Fibroblast of villous mesenchyme (primary cell): ENCODE measurements at regions not wholly inside any gene's neighbourhood (a gene's known extent, or its start where the extent isn't known, plus 50 kb on each side); places are given as distances from the start of the nearest gene placed in this dataset.

Source experiments
- DNase-seq: peaks from one replicate; pipeline ENCODE4 v3.0.0-alpha.2; 2010; ENCODE audit warnings: low read depth
- H3K4me3 ChIP-seq: 2 replicates; pipeline ENCODE4 v1.5.1; 2011; ENCODE audit warnings: low read depth, mild to moderate bottlenecking, low read length
- TF ChIP-seq, protein P1 (sequence below): IDR thresholded peaks from 2 replicates; pipeline ENCODE4 v1.5.1; 2012; ENCODE audit warnings: low read depth, mild to moderate bottlenecking, low read length; ENCODE audit not compliant: insufficient read depth

DNA sequence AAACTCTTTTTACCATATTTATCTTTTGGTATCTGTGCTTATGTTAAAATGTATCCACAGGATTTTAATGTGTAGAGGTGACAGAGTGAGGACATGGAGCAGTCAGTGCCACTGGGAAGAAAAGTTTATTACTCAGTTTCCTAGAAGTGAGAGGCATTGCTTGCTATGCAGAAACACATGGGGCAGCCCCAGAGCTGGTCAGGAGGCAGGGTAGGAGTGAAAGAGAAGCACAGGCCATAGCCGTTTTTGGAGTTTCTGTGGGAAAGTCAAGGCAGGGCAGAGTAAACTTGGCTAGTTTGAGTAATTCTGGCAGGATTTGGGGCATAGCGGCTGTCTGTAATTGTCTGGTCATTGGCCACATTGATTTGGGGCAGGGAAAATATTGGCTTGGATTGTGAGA, 370.9 kb downstream of the FGF9 start:
- TF ChIP-seq, protein P1, sequence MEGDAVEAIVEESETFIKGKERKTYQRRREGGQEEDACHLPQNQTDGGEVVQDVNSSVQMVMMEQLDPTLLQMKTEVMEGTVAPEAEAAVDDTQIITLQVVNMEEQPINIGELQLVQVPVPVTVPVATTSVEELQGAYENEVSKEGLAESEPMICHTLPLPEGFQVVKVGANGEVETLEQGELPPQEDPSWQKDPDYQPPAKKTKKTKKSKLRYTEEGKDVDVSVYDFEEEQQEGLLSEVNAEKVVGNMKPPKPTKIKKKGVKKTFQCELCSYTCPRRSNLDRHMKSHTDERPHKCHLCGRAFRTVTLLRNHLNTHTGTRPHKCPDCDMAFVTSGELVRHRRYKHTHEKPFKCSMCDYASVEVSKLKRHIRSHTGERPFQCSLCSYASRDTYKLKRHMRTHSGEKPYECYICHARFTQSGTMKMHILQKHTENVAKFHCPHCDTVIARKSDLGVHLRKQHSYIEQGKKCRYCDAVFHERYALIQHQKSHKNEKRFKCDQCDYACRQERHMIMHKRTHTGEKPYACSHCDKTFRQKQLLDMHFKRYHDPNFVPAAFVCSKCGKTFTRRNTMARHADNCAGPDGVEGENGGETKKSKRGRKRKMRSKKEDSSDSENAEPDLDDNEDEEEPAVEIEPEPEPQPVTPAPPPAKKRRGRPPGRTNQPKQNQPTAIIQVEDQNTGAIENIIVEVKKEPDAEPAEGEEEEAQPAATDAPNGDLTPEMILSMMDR: no peak
- no peak for DNase-seq
- no peak overlapping the region for H3K4me3 ChIP-seq

DNA sequence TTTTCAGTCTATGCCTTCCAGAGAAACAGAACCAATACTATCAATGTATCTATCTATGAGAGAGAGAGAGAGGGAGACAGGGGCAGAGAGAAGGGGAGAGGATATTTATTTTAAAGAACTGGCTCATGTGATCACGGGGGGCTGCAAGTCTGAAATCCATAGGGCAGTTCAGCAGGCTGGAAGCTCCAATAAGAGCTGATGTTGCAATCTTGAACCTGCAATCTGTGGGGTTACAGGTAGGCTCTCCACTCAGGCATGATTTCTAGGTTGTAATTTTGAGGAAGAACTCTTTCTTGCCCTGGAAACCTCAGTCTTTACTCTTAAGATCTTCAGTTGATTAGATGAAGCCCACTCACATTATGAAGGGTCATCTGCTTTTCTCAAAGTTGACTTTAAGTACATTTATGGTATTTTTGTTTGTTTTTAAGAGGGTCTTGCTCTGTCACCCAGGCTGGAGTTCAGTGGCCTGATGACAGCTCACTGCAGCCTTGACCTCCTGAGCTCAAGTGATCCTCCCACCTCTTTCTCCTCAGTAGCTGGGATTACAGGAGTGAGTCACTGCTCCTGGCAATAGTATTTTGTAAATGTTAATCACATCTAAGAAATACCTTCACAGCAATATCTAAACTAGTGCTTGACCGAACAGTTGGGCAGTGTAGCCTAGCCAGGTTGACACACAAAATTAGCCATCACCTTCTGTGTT, 376.4 kb downstream of the FGF9 start:
- H3K4me3 ChIP-seq: no peak overlapping the region
- TF ChIP-seq, protein P1: no peak
- peak; percentile 10 for DNase-seq

DNA sequence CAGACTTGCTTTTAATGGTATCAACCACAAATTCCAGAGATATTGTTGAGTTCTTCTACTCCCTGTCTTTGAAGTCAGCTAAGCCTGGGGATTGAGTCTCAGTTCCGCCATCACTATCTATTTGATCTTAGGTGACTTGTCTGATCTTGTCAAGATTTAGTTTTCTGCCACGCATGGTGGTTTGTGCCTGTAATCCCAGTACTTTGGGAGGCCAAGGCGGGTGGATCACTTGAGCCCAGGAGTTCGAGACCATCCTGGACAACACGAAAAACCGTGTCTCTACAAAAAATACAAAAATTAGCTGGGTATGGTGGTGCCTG, 376.9 kb downstream of the FGF9 start:
- TF ChIP-seq, protein P1: no peak
- no peak for DNase-seq
- H3K4me3 ChIP-seq: no peak overlapping the region

DNA sequence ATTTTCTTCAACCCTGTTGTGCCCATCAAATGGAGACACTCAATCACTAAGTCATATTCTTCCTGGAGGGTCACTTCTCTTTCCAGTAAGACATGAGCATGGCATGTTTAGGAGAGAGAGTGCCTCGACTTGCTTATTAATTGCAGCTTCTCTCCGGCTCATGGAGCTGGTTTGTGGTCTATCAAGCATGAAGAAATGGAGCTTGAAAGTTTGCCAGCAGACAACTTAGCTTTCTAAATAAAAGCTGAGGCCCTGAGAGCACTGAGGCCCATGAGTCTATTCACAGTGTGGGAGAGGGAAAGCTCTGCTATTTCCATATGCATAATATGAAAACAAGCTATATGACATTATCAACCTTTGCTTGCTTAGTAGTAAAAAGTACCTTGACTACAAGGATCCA, 378.5 kb downstream of the FGF9 start:
- DNase-seq: no peak
- TF ChIP-seq, protein P1: no peak
- no peak overlapping the region for H3K4me3 ChIP-seq

DNA sequence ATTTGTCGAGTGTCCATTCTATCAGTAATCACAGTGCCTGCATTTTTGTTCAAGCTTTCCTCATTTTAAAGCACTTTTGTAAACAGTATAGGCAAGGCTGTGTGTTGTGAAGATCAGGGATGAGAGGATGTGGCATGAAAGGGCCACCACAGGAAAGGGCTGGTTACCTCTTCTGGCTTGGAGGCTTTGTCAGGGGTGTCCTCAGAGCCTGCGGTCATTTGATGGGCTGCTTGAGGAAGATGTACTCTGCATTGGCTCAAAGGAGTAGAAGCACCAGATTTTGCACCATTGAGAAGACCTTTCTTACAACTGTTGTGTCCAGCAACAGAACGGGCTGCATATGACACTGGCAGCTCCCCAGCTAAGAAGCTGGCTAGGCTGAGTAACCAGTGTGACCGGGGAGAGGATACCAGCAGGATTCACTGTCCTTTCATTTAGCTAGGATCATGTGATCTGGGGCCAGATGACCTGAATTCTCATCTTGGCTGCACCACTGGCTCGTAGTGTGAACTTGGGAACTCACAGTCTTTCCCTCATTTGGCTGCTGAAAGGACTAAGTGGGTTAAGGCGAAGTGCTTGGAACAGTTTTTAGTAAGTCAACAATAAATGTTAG, 380.2 kb downstream of the FGF9 start:
- TF ChIP-seq, protein P1: no peak
- no peak overlapping the region for H3K4me3 ChIP-seq
- DNase-seq: no peak

DNA sequence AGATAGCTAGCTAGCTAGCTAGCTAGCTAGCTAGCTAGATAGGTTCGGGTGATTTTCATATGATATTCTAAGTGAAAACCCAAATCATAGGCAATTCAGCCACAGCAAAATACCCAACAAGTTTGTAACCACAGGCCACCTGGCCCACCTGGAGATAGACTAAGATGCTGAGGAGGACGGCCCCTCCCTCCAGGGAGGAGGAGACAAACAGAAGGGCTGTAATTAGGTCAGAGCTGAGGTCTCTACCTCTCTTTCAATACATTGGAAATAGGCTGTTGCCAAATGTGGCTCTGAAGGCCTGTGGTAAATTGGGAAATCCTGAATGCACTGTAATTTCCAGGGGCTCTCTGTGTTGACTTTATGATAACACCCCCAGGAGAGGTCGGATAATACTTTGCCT, 382.2 kb downstream of the FGF9 start:
- no peak overlapping the region for H3K4me3 ChIP-seq

More for the DNA sequence above, 382.2 kb downstream of the FGF9 start:
- DNase-seq: no peak
- TF ChIP-seq, protein P1: no peak
